Jurkat, Clone E6-1 (cell line): ENCODE measurements at regions not wholly inside any gene's neighbourhood (a gene's known extent, or its start where the extent isn't known, plus 50 kb on each side); places are given as distances from the start of the nearest gene placed in this dataset.

Experiments
- DNase-seq: peaks from one replicate; pipeline ENCODE4 v3.0.0-alpha.2; 2011; ENCODE audit warnings: low read depth, low spot score
- H3K4me3 ChIP-seq: 2 replicates; pipeline ENCODE4 v1.5.1; 2011; ENCODE audit warnings: mild to moderate bottlenecking, low read length, control low read depth, moderate library complexity

- no peak overlapping the region for H3K4me3 ChIP-seq
- DNase-seq: no peak
Observed at GRCh38 chr11:29002816-29003215, 894.6 kb downstream of the METTL15 start.

- no peak for DNase-seq
- H3K4me3 ChIP-seq: no peak overlapping the region
Observed at GRCh38 chr11:28999620-29000019, 891.4 kb downstream of the METTL15 start.

- DNase-seq: no peak
- H3K4me3 ChIP-seq: no peak overlapping the region
Observed at GRCh38 chr11:28992996-28993395, 884.8 kb downstream of the METTL15 start.

- DNase-seq: no peak
- H3K4me3 ChIP-seq: no peak overlapping the region
Observed at GRCh38 chr11:28984231-28984630, 876.0 kb downstream of the METTL15 start.

GRCh38 chr11:28983780-28984179 lies 875.6 kb downstream of the METTL15 start:
- no peak for DNase-seq
- no peak overlapping the region for H3K4me3 ChIP-seq

GRCh38 chr11:28981381-28981780 lies 873.2 kb downstream of the METTL15 start:
- DNase-seq: no peak
- no peak overlapping the region for H3K4me3 ChIP-seq

GRCh38 chr11:28976801-28977145 lies 868.6 kb downstream of the METTL15 start:
- DNase-seq: no peak
- H3K4me3 ChIP-seq: no peak overlapping the region

GRCh38 chr11:28976012-28976800 lies 868.0 kb downstream of the METTL15 start:
- no peak overlapping the region for H3K4me3 ChIP-seq
- DNase-seq: no peak

GRCh38 chr11:28969832-28970231 lies 861.6 kb downstream of the METTL15 start:
- no peak overlapping the region for H3K4me3 ChIP-seq
- no peak for DNase-seq

GRCh38 chr11:28966951-28967350 lies 858.8 kb downstream of the METTL15 start:
- DNase-seq: no peak
- no peak overlapping the region for H3K4me3 ChIP-seq

- H3K4me3 ChIP-seq: no peak overlapping the region
- no peak for DNase-seq
Observed at GRCh38 chr11:28965819-28966218, 857.6 kb downstream of the METTL15 start.

- no peak overlapping the region for H3K4me3 ChIP-seq
- DNase-seq: no peak
Observed at GRCh38 chr11:28964811-28965210, 856.6 kb downstream of the METTL15 start.

- no peak overlapping the region for H3K4me3 ChIP-seq
- no peak for DNase-seq
Observed at GRCh38 chr11:28963187-28963586, 855.0 kb downstream of the METTL15 start.

GRCh38 chr11:28962502-28962901 lies 854.3 kb downstream of the METTL15 start:
- H3K4me3 ChIP-seq: no peak overlapping the region
- no peak for DNase-seq

GRCh38 chr11:28961726-28962125 lies 853.5 kb downstream of the METTL15 start:
- no peak overlapping the region for H3K4me3 ChIP-seq
- no peak for DNase-seq

- no peak overlapping the region for H3K4me3 ChIP-seq
- DNase-seq: no peak
Observed at GRCh38 chr11:28956446-28956845, 848.3 kb downstream of the METTL15 start.

GRCh38 chr11:28951191-28951590 lies 843.0 kb downstream of the METTL15 start:
- DNase-seq: no peak
- H3K4me3 ChIP-seq: no peak overlapping the region

GRCh38 chr11:28939381-28939780 lies 831.2 kb downstream of the METTL15 start:
- DNase-seq: no peak

GRCh38 chr11:28938091-28938490 lies 829.9 kb downstream of the METTL15 start:
- no peak for DNase-seq
- H3K4me3 ChIP-seq: no peak overlapping the region

More at GRCh38 chr11:28939381-28939780, 831.2 kb downstream of the METTL15 start:
- H3K4me3 ChIP-seq: no peak overlapping the region

GRCh38 chr11:28932940-28933339 lies 824.8 kb downstream of the METTL15 start:
- DNase-seq: no peak
- no peak overlapping the region for H3K4me3 ChIP-seq

GRCh38 chr11:28924004-28924403 lies 815.8 kb downstream of the METTL15 start:
- DNase-seq: no peak
- no peak overlapping the region for H3K4me3 ChIP-seq
